Hematopoietic multipotent progenitor cell treated with erythropoietin and hydrocortisone succinate and interleukin-3 and kit ligand, for 6 days (in vitro differentiated cells): ENCODE measurements at regions not wholly inside any gene's neighbourhood (a gene's known extent, or its start where the extent isn't known, plus 50 kb on each side); places are given as distances from the start of the nearest gene placed in this dataset.
"Not testable (repeated sequence)": the region's sequence is repeated elsewhere in the genome, so short reads cannot be mapped to it uniquely, and the experiment has no call there.

Experiments used
- DNase-seq: peaks from one replicate; pipeline ENCODE4 v3.0.0-alpha.2; 2015

DNA sequence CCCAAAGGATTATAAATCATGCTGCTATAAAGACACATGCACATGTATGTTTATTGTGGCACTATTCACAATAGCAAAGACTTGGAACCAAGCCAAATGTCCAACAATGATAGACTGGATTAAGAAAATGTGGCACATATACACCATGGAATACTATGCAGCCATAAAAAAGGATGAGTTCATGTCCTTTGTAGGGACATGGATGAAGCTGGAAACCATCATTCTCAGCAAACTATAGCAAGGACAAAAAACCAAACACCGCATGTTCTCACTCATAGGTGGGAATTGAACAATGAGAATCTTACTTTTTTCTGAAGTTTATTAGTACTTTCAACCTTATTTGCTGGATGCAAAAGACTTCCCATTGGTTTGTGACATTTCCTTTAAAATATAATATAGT lies 101.0 kb upstream of the TBX18 start:
- DNase-seq, result not testable (repeated sequence)

GRCh38 chr6:84862843-84863242 lies 98.4 kb upstream of the TBX18 start:
- DNase-seq, result no peak

DNA sequence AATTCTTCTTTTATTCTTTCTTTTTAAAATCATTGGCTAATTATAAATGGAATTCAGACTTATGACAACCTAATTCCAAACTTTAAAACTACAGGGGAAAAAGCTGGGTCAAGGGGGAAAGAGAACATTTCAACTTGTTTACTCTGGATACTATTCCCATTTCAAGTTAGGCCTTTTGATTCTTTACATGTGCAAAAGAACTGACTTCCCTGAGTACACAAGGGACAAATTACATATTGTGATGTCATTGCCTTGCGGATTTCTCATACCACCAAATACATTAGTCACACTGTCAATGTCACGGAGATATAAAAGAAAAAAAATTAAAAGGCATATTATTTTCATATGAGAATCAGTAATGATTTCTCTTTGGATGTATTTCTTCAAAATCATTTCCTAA lies 96.5 kb upstream of the TBX18 start:
- DNase-seq, result no peak

DNA sequence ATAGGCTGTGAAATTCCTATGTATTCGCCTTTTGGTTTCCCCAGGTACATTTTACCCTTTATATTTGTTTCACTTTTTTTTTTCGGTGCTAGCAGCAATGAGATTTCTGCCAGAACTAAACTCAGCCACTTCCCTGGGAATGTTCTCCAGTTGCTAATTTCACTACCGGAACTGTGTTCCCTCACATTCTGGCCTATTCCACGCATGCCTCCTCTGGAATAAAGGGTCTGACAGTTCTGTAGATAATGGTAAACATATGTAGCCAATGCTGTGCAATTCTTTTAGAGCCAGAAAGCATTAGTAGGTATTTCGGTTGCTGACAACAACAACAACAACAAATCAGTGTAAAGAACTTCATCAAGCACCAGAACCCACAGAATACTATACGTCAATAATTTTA lies 96.1 kb upstream of the TBX18 start:
- no peak for DNase-seq

GRCh38 chr6:84854811-84855400 lies 90.5 kb upstream of the TBX18 start:
- DNase-seq, result no peak

- no peak for DNase-seq
Observed at GRCh38 chr6:84853901-84854300, 89.5 kb upstream of the TBX18 start.

GRCh38 chr6:84848960-84849359 lies 84.6 kb upstream of the TBX18 start:
- DNase-seq, result no peak

DNA sequence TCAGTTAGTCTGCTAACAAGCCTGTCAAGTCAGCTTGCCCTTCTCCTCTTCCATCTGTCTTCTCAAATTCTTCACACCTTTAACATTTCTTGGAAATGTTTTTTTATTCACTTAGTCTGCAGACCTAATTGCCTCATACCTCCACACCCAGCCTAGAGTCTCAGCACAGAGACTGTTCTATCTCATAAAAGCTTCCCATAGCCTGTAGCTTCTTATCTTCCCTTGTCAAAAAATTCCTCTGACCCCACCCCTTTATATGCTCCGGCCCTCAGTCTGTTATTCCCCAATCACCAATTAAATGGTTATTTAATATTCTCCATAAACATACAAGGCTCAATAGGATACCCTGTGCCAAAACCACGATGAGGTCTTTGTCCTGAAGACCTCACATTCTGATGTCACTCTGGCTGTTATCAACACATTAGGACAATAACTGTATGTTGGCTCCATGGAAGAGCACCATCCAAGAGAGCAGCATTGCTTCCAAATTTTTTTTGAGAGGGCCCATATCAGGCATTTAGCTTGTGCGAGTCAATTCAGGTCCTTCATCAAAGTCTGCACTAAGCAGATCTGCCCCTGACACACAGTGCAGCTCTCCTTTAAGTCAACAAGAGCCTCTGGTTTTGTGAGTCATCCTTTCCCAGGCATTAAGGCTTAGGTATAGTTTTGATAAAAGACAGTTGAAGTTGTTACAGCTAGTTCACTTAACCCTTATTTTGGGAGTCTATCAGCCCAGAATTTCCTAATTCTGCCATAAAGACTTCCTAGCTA lies 83.2 kb upstream of the TBX18 start:
- DNase-seq, result no peak

DNA sequence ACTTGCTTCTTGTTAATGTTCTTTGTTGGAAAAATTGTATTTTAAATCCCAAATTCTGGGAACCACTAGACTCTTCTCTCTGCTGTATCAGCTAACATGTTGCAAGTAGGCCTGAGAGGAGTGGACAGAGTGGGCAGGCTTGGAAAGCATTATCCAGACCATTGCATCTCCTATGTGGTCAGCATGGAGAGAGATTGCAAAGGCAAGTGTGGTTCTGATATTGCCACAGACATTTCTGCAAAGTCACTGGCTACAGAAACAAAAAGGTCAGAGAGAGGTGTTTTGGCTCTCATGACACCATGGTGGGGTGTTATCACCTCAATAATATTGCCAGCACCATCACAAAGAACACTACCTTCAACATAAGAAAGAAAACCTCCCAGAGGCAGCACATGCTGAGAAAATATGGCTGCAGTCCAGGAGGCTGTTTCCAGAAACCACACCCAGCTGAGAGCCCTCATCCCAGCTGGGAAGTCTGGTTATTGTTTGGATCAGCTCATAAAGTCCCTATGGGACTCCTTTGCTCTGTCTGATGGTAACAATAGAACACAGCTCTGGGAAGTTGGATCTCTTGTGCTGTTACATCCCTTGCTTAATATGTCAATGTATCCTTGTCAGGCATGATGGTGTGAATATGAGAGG lies 78.2 kb upstream of the TBX18 start:
- no peak for DNase-seq

GRCh38 chr6:84837068-84837866 lies 72.9 kb upstream of the TBX18 start:
- not testable (repeated sequence) for DNase-seq

DNA sequence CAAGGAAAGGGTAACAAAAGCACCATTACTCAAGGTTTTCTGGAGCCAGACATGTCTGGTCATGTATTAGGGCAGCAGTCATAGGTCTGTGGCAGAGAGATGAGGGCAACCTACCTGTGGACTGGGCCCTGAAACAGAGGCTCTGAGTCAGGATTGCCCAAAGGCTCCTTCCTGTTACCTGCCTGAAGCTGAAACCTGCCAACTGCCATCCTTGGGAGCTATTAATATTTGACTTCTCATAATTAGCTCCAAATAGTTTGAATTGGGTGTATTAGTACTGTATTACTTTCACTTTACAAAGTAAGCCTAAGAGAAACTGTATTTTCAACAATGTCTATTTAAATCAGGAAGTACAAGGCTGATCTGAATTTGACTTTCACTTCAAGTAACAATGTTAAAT lies 72.0 kb upstream of the TBX18 start:
- DNase-seq, result no peak

DNA sequence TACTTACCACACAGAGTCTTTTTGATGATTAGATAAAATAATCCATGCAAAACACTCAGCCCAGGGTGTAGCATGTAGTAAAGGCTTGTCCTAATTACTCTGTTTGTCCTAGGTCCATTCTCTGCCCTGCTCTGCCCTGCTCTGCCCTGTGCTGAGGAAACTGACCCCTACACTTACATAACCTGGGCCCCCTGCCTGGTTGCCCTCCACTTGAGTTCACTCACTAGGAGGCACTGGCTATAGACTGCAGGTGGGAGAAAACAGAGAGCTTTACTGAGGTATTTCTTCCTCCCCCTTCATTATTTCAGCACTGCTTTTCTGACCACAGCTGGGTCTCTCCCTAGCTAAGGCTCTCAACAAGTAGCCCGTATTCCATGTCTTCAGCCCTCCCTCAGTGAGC lies 70.9 kb upstream of the TBX18 start:
- DNase-seq, result no peak

DNA sequence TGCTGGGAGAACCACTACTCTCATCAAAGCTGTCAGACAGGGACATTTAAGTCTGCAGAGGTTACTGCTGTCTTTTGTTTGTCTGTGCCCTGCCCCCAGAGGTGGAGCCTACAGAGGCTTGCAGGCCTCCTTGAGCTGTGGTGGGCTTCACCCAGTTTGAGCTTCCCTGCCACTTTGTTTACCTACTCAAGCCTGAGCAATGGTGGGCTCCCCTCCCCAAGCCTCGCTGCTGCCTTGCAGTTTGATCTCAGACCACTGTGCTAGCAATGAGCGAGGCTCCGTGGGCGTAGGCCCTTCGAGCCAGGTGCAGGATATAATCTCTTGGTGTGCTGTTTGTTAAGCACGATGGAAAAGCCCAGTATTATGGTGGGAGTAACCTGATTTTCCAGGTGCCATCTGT lies 67.5 kb upstream of the TBX18 start:
- not testable (repeated sequence) for DNase-seq

- no peak for DNase-seq
Observed at GRCh38 chr6:84825461-84825860, 61.1 kb upstream of the TBX18 start.

DNA sequence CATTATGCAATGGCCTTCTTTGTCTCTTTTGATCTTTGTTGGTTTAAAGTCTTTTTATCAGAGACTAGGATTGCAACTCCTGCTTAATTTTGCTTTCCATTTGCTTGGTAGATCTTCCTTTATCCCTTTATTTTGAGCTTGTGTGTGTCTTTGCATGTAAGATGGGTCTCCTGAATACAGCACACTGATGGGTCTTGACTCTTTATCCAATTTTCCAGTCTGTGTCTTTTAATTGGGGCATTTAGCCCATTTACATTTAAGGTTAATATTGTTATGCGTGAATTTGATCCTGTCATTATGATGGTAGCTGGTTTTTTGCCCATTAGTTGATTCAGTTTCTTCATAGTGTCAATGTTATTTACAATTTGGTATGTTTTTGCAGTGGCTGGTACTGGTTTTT lies 56.9 kb upstream of the TBX18 start:
- not testable (repeated sequence) for DNase-seq

DNA sequence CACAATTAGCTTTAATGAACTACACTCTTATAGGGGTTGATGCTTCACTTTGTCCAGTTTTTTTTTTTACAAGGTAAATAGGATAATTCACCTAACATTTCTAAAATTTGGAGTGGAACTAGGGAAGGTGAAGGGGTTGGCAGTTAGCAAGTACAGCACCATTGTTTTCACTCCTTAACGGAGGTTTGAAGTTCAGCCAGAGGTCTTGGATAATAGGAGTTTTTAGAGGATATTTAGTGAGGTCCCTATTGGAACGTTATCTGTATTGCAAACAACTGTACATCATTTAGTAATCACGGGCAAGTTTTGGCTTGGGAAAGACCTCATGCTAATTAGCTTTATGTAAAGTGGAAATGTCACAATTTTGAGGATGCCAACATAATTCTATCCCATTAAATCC lies 52.3 kb upstream of the TBX18 start:
- no peak for DNase-seq

GRCh38 chr6:84815896-84816735 lies 51.7 kb upstream of the TBX18 start:
- DNase-seq, result no peak
